HL-60 (cell line): ENCODE measurements at regions not wholly inside any gene's neighbourhood (a gene's known extent, or its start where the extent isn't known, plus 50 kb on each side); places are given as distances from the start of the nearest gene placed in this dataset.

Experiments
- POLR2AphosphoS5 ChIP-seq: IDR thresholded peaks from 2 replicates; pipeline ENCODE4 v1.6.1; 2012; ENCODE audit warnings: low read depth
- REST ChIP-seq: IDR thresholded peaks from 2 replicates; pipeline ENCODE4 v1.6.1; 2012; ENCODE audit warnings: low read depth; ENCODE audit not compliant: insufficient replicate concordance

GRCh38 chr5:114924769-114925168, 244.9 kb downstream of the TRIM36 start:
- TF ChIP-seq REST, result no peak
- TF ChIP-seq POLR2AphosphoS5, result no peak
